ENCODE measurements at regions not wholly inside any gene's neighbourhood (a gene's known extent, or its start where the extent isn't known, plus 50 kb on each side); places are given as distances from the start of the nearest gene placed in this dataset.

DNA sequence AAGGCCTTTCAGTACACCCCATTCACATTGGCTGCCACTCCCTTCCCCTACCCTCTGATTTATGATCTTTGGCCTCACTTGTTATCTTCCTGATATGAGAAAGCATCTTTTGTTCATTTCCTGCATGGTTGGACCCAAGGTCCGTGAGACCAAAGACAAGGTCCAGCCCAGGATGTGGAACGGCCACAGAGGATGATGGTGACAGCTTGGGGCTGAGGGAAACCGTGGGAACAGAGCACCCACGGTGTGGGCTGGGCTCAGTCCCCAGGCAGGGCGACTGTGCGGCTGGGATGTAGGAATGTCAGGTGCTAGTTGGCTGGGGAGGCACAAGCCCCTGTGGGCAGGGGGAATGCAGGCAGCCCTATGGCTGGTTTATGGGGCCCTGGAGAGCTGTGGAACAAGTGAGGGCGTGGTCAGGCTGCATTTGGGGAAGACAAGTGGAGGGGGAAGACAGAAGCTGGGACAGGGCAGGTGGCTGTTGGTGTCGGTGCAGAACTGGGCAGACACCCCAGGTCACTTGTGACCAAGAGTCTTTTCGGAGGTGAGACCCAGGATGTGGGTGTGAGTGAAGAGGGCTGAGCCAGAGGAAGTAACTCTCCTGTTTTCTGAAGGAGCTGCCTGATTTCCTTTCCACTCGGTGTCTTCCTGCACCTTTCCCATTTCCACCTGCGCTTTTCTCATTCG lies 51.7 kb upstream of the IGFBP3 start:
- no peak for DNase-seq

DNA sequence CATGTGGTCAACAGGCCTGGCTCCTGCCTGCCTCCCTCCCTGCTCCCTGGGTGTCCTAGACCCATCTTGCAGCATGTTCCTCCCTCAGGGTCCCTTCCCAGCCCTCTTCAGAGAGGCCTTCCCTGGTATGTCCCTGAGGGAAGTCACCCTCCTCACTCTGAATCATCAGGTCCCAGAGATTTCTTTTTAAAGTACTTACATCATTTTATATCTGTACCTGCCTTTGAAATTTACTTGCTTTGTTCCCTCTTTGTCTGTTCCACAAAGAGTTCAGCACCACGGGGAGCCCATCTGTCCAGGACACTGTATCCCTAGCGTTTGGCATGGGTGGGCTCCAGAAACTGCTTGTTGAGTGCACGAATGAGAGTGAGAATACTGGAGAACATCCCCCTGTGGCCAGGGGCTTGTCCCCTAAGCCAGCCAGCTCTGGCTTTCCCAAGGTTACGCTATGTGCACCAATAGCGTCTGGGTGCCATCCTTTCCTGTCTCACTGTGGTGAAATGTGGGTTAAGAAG lies 50.6 kb upstream of the IGFBP3 start:
- no peak for DNase-seq

DNA sequence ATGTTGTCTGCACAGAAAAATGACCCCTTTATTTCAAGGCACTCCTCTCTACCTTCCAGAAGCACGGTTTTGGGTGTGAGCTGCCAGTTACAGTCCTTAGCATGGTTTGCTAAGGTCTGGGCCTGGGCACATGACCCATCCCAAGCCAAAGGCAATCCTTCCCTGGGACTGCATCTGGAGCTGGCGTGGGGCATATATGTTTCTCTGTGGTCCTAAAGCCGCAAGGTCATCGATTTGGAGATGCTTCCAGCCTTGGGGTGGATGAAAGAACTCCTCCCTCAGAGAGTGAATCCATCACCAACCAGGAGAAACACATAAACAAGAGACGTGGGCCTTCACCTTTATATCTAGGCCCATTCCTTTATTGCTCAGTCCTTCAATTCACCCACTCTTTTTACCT lies 50.1 kb upstream of the IGFBP3 start:
- no peak for DNase-seq

Data from CD4-positive, alpha-beta T cell treated with Interleukin-15 for 1 hour (primary cell).